ENCODE measurements at regions not wholly inside any gene's neighbourhood (a gene's known extent, or its start where the extent isn't known, plus 50 kb on each side); places are given as distances from the start of the nearest gene placed in this dataset.

DNA sequence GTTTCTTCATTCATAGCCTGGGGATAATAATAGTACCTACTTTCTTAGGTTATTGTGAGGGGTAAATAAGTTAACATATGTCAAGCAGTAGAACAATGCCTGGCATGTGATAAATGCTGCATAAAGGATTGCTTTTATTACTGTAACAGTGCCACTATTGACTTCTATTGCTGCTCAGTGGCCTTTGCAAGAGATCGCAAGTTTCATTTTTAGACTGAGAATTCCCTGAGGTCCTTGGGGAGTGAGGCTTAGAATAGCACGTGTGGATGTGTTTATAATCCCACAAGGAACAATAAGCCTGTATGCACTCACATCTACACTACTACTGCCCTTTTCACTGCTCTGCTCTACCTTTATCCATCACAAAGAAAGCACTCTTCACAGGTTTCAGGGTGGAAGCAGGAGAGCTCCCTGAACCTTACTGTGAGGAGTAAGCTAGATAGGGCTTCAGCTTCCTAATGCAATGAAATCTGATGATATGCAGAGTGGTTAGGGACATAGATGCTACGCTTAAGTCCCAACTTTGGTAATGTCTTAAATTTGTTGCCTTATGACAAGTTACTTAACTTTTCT is 302.6 kb downstream of the SNAPC1 start:
- H3K36me3 ChIP-seq (replicated peaks in 1 of 2): no peaks in the 10 kb centered on the region
- DNase-seq: no peak
- no peaks in the 10 kb centered on the region for H3K9me3 ChIP-seq (replicated peaks in 1 of 3)
- no peaks in the 10 kb centered on the region for H3K4me1 ChIP-seq (replicated peaks in 1 of 2)
- H3K27me3 ChIP-seq: no peaks in the 10 kb centered on the region
- intact Hi-C loops (cut with DNase I): no loop called here
- WGBS, 4 donors: 40 to 57% (median 53%) methylated on average over 3 of the region's 3 CpGs
- no peak overlapping the region for H3K4me3 ChIP-seq
- H3K27ac ChIP-seq: no peak overlapping the region
- TF ChIP-seq POLR2A (IDR thresholded peaks at IDR 0.05): no peak
- TF ChIP-seq, protein P1, sequence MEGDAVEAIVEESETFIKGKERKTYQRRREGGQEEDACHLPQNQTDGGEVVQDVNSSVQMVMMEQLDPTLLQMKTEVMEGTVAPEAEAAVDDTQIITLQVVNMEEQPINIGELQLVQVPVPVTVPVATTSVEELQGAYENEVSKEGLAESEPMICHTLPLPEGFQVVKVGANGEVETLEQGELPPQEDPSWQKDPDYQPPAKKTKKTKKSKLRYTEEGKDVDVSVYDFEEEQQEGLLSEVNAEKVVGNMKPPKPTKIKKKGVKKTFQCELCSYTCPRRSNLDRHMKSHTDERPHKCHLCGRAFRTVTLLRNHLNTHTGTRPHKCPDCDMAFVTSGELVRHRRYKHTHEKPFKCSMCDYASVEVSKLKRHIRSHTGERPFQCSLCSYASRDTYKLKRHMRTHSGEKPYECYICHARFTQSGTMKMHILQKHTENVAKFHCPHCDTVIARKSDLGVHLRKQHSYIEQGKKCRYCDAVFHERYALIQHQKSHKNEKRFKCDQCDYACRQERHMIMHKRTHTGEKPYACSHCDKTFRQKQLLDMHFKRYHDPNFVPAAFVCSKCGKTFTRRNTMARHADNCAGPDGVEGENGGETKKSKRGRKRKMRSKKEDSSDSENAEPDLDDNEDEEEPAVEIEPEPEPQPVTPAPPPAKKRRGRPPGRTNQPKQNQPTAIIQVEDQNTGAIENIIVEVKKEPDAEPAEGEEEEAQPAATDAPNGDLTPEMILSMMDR (IDR thresholded peaks at IDR 0.05): no peak

GRCh38 chr14:62066304-62066703 is 304.1 kb downstream of the SNAPC1 start:
- 56 to 67% (median 63%) methylated on average over 2 of the region's 2 CpGs for WGBS, 4 donors
- no peak for TF ChIP-seq POLR2A (IDR thresholded peaks at IDR 0.05)
- TF ChIP-seq, protein P1 (IDR thresholded peaks at IDR 0.05): no peak
- H3K36me3 ChIP-seq (replicated peaks in 1 of 2): no peaks in the 10 kb centered on the region

GRCh38 chr14:62071039-62071438 is 308.8 kb downstream of the SNAPC1 start:
- Histone ChIP-seq H3K4me1 (replicated peaks in 1 of 2) (no peaks in the 10 kb centered on the region), H3K36me3 (replicated peaks in 1 of 2) (no peaks in the 10 kb centered on the region), H3K9me3 (replicated peaks in 1 of 3) (no peaks in the 10 kb centered on the region), H3K27me3 (no peaks in the 10 kb centered on the region), H3K4me3 (no peak overlapping the region), H3K27ac (no peak overlapping the region)
- no peak for DNase-seq
- no peak for TF ChIP-seq POLR2A (IDR thresholded peaks at IDR 0.05)
- TF ChIP-seq, protein P1 (IDR thresholded peaks at IDR 0.05): no peak
- intact Hi-C loops (cut with DNase I): no loop called here
- WGBS, 4 donors: 57 to 68% (median 61%) methylated on average over 2 of the region's 2 CpGs

More at GRCh38 chr14:62066304-62066703, 304.1 kb downstream of the SNAPC1 start:
- H3K4me1 ChIP-seq (replicated peaks in 1 of 2): no peaks in the 10 kb centered on the region
- H3K4me3 ChIP-seq: no peak overlapping the region
- intact Hi-C loops (cut with DNase I): no loop called here
- H3K9me3 ChIP-seq (replicated peaks in 1 of 3): no peaks in the 10 kb centered on the region
- no peaks in the 10 kb centered on the region for H3K27me3 ChIP-seq
- DNase-seq: no peak
- H3K27ac ChIP-seq: no peak overlapping the region

GRCh38 chr14:62076368-62076767 is 314.1 kb downstream of the SNAPC1 start:
- Histone ChIP-seq H3K4me1 (replicated peaks in 1 of 2) (no peaks in the 10 kb centered on the region), H3K27ac (no peak overlapping the region), H3K4me3 (no peak overlapping the region), H3K36me3 (replicated peaks in 1 of 2) (no peaks in the 10 kb centered on the region), H3K9me3 (replicated peaks in 1 of 3) (no peaks in the 10 kb centered on the region), H3K27me3 (no peaks in the 10 kb centered on the region)
- WGBS, 4 donors: 75 to 93% (median 88%) methylated on average over 4 of the region's 4 CpGs
- DNase-seq: no peak
- TF ChIP-seq, protein P1 (IDR thresholded peaks at IDR 0.05): no peak
- TF ChIP-seq POLR2A (IDR thresholded peaks at IDR 0.05): no peak
- intact Hi-C loops (cut with DNase I): no loop called here

Measured in adrenal gland (tissue), 9 donors.